Ammon's horn (tissue), 1 donor: ENCODE measurements at regions not wholly inside any gene's neighbourhood (a gene's known extent, or its start where the extent isn't known, plus 50 kb on each side); places are given as distances from the start of the nearest gene placed in this dataset.
A peak's percentile ranks its signal among the peaks of the same experiment; 100 is the strongest.

ENCODE experiments used
- DNase-seq: peaks from one replicate; pipeline ENCODE4 v3.0.0-alpha.2; 2016; ENCODE audit warnings: low spot score

GRCh38 chr6:2462831-2463230 lies 217.4 kb upstream of the GMDS start:
- no peak for DNase-seq

DNA sequence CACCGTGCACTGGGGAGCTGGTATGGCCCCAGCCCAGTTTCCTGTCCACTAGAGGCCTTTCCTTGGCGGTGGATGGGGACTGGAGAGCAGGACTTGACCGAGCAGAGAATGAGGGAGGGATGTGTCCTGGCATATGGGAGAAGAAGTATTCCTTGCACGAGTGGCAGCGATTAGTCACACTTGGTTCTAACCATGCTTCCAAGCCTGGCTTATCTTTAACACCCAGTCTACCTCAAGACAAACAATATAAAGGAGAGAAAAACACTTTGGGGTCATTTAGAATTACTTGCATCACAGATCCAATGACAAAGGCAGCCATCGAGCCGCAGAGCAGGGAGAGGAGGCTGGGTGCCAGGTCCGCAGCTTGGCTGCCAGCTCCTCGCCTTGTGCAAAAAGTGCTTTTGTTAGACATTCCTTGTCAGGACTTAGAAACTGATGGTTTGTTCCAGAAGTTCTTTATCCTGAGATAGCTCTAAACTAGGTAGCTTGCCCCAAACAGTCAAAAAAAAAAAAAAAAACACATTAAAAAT lies 214.9 kb upstream of the GMDS start:
- DNase-seq: peak; percentile 31

DNA sequence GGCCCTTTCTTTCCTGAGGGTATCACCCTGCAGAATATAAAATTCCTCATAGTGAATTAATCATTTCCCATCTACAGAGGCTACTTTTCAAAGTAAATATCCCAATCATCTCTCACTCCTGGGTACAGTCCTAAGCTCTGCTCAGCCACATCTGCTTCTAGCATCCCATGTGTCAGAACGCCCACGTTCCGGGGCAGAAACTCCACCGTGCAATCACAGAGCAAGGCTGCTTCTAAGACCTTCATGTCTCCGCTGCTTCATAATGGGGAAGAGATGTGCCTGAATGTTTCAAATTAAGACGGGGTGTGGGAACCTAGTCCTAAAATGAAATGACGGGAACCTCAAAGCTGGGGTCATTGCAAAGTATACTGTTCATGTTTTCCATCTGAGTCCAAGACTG lies 208.8 kb upstream of the GMDS start:
- DNase-seq: no peak

DNA sequence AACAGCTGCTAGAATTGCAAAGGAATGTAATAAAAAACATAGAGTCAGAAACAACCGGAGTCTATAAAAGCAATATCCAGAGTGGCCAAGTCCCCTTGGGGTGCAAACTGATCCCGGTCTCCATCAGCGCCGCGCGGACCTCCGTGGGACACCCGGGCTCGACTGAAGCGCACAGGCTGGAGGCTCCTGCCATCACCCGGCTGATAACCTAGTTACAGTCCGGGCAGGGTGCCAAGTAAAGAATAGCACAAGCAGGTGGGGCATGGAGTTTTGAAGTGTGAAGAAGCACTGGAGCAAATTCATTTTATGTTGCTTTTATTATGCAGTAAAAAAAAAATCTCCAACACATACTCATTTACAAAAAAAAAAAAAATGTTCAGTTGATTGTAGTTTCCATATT lies 205.1 kb upstream of the GMDS start:
- no peak for DNase-seq

GRCh38 chr6:2449572-2449940 lies 204.2 kb upstream of the GMDS start:
- DNase-seq: no peak

DNA sequence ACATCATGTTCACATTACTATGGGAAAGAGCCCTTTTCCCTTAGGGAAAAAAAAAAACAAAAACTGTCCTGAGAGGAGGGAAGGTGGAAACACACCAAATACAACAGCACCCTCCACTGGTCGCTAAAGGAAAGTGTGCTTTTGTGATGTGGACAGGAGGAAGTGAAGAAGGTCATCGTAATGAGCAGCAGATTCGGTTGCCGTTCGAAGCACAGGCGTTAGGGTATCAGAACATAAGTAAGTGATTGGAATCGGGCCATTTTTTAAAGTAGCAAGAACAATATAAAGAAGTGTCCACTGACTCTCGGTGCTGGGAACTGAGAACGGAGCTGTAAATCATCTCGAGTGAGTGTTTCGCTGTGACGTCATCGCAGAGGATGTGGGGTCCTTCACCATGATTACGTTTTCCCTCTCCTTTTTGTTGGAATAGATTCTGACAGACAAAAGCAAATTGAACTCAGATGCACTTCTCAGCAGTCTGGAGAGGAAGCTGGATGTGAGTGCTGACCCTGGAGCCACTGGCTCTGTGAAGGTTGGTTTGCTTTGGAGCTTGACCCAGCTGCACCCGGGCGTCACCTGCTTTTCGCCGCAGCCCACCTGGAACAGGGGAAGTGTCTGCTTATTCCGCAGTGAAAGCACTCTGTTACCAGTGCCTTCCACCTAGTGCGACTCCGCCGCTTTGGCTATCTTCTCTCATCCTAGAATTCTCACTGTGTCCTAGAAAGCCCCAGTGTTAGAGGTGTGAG lies 203.6 kb upstream of the GMDS start:
- peak; percentile 76 for DNase-seq

DNA sequence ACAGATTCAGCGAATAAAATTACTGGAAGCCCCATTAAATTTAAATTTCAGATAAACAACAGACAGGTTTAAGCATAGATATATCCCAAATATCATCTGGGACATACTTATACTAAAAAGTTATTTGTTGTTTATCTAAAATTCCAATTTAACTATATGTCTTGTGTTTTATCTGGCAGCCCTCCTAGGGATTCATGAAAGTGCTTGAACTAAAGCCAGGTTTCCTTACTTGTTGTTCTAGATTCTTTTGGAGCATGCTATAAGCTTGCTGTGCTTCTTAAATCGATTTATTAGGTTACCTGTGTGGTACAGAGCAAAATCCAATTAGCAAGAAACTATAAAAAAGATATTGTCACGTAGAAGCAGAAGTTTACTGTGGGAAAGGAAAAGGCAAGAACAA lies 202.5 kb upstream of the GMDS start:
- DNase-seq: no peak

GRCh38 chr6:2447318-2447920 lies 202.0 kb upstream of the GMDS start:
- no peak for DNase-seq

GRCh38 chr6:2441601-2442475 lies 196.4 kb upstream of the GMDS start:
- DNase-seq: no peak

DNA sequence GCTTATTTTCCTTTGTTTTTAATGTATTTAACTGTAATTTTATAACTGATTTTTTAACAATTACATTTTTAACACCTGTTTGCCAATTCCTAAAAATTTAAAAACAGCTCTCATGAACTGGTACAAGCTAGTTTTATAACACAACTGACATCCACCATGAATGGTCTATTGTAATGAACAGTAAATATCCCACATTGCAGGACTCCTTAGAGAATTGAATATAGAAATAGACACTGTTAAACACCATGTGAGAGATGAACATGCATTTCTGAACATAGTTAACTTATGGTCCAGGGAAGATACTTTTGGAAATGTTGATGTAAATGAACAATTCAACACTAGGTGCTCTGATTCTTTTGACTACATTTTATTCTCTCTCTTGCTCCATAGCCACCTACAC lies 195.1 kb upstream of the GMDS start:
- no peak for DNase-seq

GRCh38 chr6:2439632-2440031 lies 194.2 kb upstream of the GMDS start:
- no peak for DNase-seq

DNA sequence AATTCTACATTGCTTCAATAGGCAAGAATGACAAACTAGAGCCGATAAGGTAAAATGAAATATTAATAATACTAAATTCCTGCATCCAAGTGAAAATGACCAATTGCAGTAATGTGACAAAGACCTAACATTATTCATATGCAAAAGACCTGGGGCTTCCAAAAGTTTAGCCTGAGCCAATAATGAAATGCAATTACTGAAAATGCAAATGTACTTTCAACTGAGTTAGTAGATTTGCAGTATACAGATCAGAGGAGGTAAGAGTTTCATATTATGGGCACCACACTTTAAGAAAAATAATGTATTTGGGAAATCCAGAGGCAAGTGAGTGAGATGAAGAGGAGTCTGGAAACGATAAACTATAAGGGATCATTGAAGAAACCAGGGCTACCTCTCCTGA lies 193.7 kb upstream of the GMDS start:
- no peak for DNase-seq

DNA sequence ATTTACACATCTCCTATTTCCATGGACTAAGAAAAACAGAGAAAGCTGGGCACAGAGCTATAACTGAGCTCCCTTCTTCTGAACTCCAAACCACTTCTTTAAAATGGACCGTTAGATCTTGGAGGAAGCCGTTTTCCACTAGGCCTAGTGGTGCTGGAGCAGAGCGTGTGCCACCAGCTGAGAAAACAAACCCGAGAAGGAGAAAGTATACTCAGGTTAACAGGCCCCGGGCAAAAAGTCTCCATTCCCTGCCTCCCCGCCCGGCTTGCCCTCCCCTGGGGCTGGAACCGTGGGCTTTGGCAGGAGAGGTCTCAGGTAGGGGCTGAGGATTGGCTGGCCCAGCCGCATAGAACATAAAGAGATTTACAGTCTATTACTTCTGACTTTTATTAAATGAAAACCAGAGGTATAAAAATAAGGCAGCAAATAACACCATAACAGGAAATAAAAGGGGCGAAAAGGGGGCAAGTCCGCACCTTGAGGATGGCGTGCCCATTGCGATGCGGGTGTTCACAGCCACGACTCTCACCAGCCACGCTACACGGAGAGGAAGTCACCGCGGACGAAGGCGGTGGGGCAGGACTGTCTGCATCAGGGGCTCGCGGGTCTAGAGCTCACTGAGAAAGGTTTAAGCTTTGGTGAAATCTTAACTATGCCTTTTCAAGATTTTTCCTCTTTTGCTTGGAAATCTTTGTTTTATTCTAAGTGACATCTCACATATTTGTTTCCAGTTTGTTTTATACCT lies 191.2 kb upstream of the GMDS start:
- no peak for DNase-seq

DNA sequence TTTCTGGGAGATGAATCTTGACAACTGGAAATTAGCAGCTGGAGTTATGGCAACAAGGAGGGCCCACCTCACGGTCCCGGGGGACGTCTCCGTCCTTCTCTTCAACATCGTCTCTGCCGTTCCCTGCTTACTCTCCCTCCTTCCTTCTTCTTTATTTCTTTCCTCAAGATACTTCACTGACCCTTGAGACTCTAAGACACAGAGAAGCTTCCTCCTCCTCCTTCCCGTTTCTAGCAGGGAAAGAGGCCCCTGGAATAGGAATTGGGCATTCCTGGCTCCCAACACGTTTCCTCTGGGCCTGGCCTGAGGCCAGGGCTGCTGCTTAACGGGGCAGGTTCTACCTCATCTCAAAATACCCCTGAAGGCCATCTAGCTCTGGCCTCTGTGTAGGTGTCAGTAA lies 189.9 kb upstream of the GMDS start:
- DNase-seq: no peak

- no peak for DNase-seq
Observed at GRCh38 chr6:2434912-2435311, 189.5 kb upstream of the GMDS start.

GRCh38 chr6:2434116-2434515 lies 188.7 kb upstream of the GMDS start:
- DNase-seq: no peak

- DNase-seq: no peak
Observed at GRCh38 chr6:2433711-2434110, 188.3 kb upstream of the GMDS start.

- DNase-seq: no peak
Observed at GRCh38 chr6:2433266-2433665, 187.9 kb upstream of the GMDS start.

- no peak for DNase-seq
Observed at GRCh38 chr6:2432292-2432691, 186.9 kb upstream of the GMDS start.

DNA sequence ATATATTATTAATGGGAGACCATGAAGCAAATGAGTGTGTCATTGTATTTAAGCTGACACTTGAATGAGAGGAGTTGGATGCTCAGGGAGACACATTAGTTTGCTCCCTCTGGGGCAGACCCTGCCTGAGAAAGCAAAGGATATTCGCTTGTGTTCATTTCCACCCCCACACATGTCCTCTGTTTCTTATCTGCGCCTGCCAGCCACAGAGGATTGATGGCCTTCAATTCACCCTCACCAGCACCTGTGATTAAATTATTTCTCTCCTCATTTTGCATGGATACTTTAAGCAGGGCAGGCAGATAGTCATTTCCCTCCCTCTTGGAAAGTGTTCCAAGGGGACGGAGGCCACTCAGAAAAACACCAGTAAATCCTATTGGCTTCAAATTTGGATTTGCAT lies 185.2 kb upstream of the GMDS start:
- no peak for DNase-seq

- no peak for DNase-seq
Observed at GRCh38 chr6:2429460-2429859, 184.1 kb upstream of the GMDS start.

- no peak for DNase-seq
Observed at GRCh38 chr6:2429032-2429431, 183.6 kb upstream of the GMDS start.
